COLO829 (cell line): ENCODE measurements at regions not wholly inside any gene's neighbourhood (a gene's known extent, or its start where the extent isn't known, plus 50 kb on each side); places are given as distances from the start of the nearest gene placed in this dataset.
"Not testable (repeated sequence)": the region's sequence is repeated elsewhere in the genome, so short reads cannot be mapped to it uniquely, and the experiment has no call there.

Source experiments
- DNase-seq: peaks from one replicate; pipeline ENCODE4 v3.0.0; 2012; ENCODE audit warnings: low spot score

GRCh38 chr2:58710795-58711279, 469.7 kb upstream of the FANCL start:
- DNase-seq: no peak

GRCh38 chr2:58709687-58710354, 468.7 kb upstream of the FANCL start:
- no peak for DNase-seq

- no peak for DNase-seq
Measured at GRCh38 chr2:58709274-58709673, 468.1 kb upstream of the FANCL start.

GRCh38 chr2:58708565-58708964, 467.4 kb upstream of the FANCL start:
- DNase-seq: no peak

GRCh38 chr2:58702302-58702885, 461.3 kb upstream of the FANCL start:
- DNase-seq: peak; percentile 24

- no peak for DNase-seq
Measured at GRCh38 chr2:58701688-58702301, 460.7 kb upstream of the FANCL start.

- no peak for DNase-seq
Measured at GRCh38 chr2:58700591-58700990, 459.5 kb upstream of the FANCL start.

GRCh38 chr2:58699411-58699810, 458.3 kb upstream of the FANCL start:
- no peak for DNase-seq

- DNase-seq: no peak
Measured at GRCh38 chr2:58698620-58699019, 457.5 kb upstream of the FANCL start.

GRCh38 chr2:58694114-58694513, 453.0 kb upstream of the FANCL start:
- DNase-seq: not testable (repeated sequence)

- DNase-seq: not testable (repeated sequence)
Measured at GRCh38 chr2:58691041-58691440, 449.9 kb upstream of the FANCL start.

- no peak for DNase-seq
Measured at GRCh38 chr2:58688813-58689212, 447.7 kb upstream of the FANCL start.

GRCh38 chr2:58686776-58687175, 445.7 kb upstream of the FANCL start:
- DNase-seq: no peak

- DNase-seq: no peak
Measured at GRCh38 chr2:58680755-58681310, 439.7 kb upstream of the FANCL start.

GRCh38 chr2:58677748-58678147, 436.6 kb upstream of the FANCL start:
- DNase-seq: no peak

GRCh38 chr2:58671675-58672074, 430.6 kb upstream of the FANCL start:
- DNase-seq: no peak

GRCh38 chr2:58669998-58670397, 428.9 kb upstream of the FANCL start:
- DNase-seq: no peak

- DNase-seq: no peak
Measured at GRCh38 chr2:58667137-58667774, 426.1 kb upstream of the FANCL start.

GRCh38 chr2:58666323-58666970, 425.3 kb upstream of the FANCL start:
- DNase-seq: no peak

GRCh38 chr2:58665154-58665553, 424.0 kb upstream of the FANCL start:
- DNase-seq: no peak

GRCh38 chr2:58664523-58665151, 423.5 kb upstream of the FANCL start:
- DNase-seq: no peak

GRCh38 chr2:58660046-58660445, 418.9 kb upstream of the FANCL start:
- DNase-seq: no peak
